HepG2 (cell line): ENCODE measurements at regions not wholly inside any gene's neighbourhood (a gene's known extent, or its start where the extent isn't known, plus 50 kb on each side); places are given as distances from the start of the nearest gene placed in this dataset.

Experiments
- ATAC-seq: fragments of 200-7000 bp; cut with Tn5 transposase; 3 replicates; pipeline ENCODE4 v1.9.1; 2020; ENCODE audit warnings: mild to moderate bottlenecking, moderate library complexity
- BruUV-seq: library from RNA; stranded (reverse); fragments of 400-500 nt; replicated peaks from 2 replicates; lab custom pipeline; 2021; lab: Mats Ljungman, UMichigan
- CTCF ChIA-PET: fragments of 300-600 bp; formaldehyde crosslinking; extraction: SDS; loops from one replicate; lab custom pipeline; 2021; ENCODE audit warnings: low total read pairs, inconsistent platforms, low intra/inter-chr PET ratio; lab: Yijun Ruan, JAX
- POLR2A ChIA-PET: fragments of 350-600 bp; sonication (Branson Sonifier 250); formaldehyde crosslinking; loops from one replicate; lab custom pipeline; 2020; ENCODE audit warnings: antibody characterized with exemption, inconsistent platforms; lab: Yijun Ruan, JAX
- DNase-seq: peaks from one replicate; pipeline ENCODE4 v3.0.0-alpha.2; 2015; ENCODE audit warnings: low spot score
- FAIRE-seq: peaks from 3 replicates; lab custom pipeline; 2011; peaks lifted over from hg19 to GRCh38; lab: Jason Lieb, UNC
- H2AFZ ChIP-seq: one replicate; pipeline ENCODE4 v1.6.1; 2011; ENCODE audit warnings: low read length, inconsistent platforms
- H3K27ac ChIP-seq: fragments of 300-600 bp; 3 replicates; pipeline ENCODE4 v1.8.0; 2011; ENCODE audit warnings: mixed run types, mild to moderate bottlenecking, mixed read lengths, low read length, inconsistent platforms; ENCODE audit not compliant: insufficient read depth; ENCODE audit errors: extremely low read length
- H3K27me3 ChIP-seq, 2 experiments: fragments of 200-600 bp in 1 of 2; 2 replicates in 1 of 2; 3 replicates in 1 of 2; pipeline versions ENCODE4 v1.6.0 to v1.8.0; 2011; ENCODE audit warnings: low read length in 2 of 2, mild to moderate bottlenecking in 2 of 2, moderate library complexity in 2 of 2, inconsistent platforms in 1 of 2; ENCODE audit not compliant: insufficient read depth in 2 of 2, control insufficient read depth in 1 of 2
- H3K36me3 ChIP-seq, 2 experiments: fragments of 200-600 bp in 1 of 2; replicated peaks in 1 of 2; 2 replicates in 1 of 2; 3 replicates in 1 of 2; pipeline versions ENCODE4 v1.5.1 to v1.8.0; 2011; ENCODE audit warnings: low read length in 2 of 2, inconsistent platforms in 1 of 2; ENCODE audit not compliant: insufficient read depth in 2 of 2, control insufficient read depth in 1 of 2
- H3K4me1 ChIP-seq: 2 replicates; pipeline ENCODE4 v1.5.1; 2012; ENCODE audit warnings: low read length, inconsistent platforms; ENCODE audit not compliant: insufficient read depth
- H3K4me2 ChIP-seq: 2 replicates; pipeline ENCODE4 v1.6.0; 2011; ENCODE audit warnings: low read depth, low read length, inconsistent platforms
- H3K4me3 ChIP-seq, 3 experiments: fragments of 200-600 bp in 1 of 3; sonication (generic), shearing (Covaris generic) in 1 of 3; replicated peaks in 1 of 3; 2 replicates each; pipeline ENCODE4 v1.5.1; 2011 to 2016; ENCODE audit warnings: low read length in 3 of 3, inconsistent platforms in 2 of 3, low read depth in 2 of 3, mild to moderate bottlenecking in 2 of 3, control low read depth in 1 of 3, mixed read lengths in 1 of 3; ENCODE audit not compliant: insufficient read depth in 1 of 3
- H3K79me2 ChIP-seq: one replicate; pipeline ENCODE4 v1.6.1; 2011; ENCODE audit warnings: low read length, inconsistent platforms; ENCODE audit not compliant: insufficient read depth
- H3K9ac ChIP-seq: 2 replicates; pipeline ENCODE4 v1.6.0; 2011; ENCODE audit warnings: mild to moderate bottlenecking, low read depth, low read length, inconsistent platforms; ENCODE audit not compliant: insufficient read depth
- H3K9me3 ChIP-seq: 2 replicates; pipeline ENCODE4 v1.5.1; 2012; ENCODE audit warnings: mild to moderate bottlenecking, low read length
- H4K20me1 ChIP-seq: 2 replicates; pipeline ENCODE4 v1.6.0; 2011; ENCODE audit warnings: inconsistent platforms, mild to moderate bottlenecking, low read length, moderate library complexity; ENCODE audit not compliant: insufficient read depth
- ARID2 ChIP-seq: sonication (generic); formaldehyde crosslinking; IDR thresholded peaks from 2 replicates; pipeline ENCODE4 v1.8.1; 2022; ENCODE audit warnings: mild to moderate bottlenecking, missing genetic modification reagents, borderline replicate concordance
- DR1 ChIP-seq: sonication (generic); formaldehyde crosslinking; IDR thresholded peaks from 2 replicates; pipeline ENCODE4 v1.8.0; 2021; ENCODE audit warnings: mild to moderate bottlenecking, missing genetic modification reagents, inconsistent platforms
- FOSL1 ChIP-seq: sonication (generic); formaldehyde crosslinking; IDR thresholded peaks from 2 replicates; pipeline ENCODE4 v1.9.0; 2021; ENCODE audit warnings: missing genetic modification reagents, borderline replicate concordance
- HINFP ChIP-seq: sonication (generic); formaldehyde crosslinking; IDR thresholded peaks from 2 replicates; pipeline ENCODE4 v1.4.0; 2020; ENCODE audit warnings: low read depth, mild to moderate bottlenecking, missing genetic modification reagents
- HMG20A ChIP-seq: IDR thresholded peaks from 2 replicates; pipeline ENCODE4 v1.6.1; 2016; ENCODE audit warnings: borderline replicate concordance
- KDM1A ChIP-seq: IDR thresholded peaks from 2 replicates; pipeline ENCODE4 v1.6.1; 2016; ENCODE audit warnings: missing compliant biosample characterization
- KDM2A ChIP-seq: sonication (generic); formaldehyde crosslinking; IDR thresholded peaks from 2 replicates; pipeline ENCODE4 v1.4.0; 2020; ENCODE audit warnings: low read depth, missing genetic modification reagents, borderline replicate concordance
- NFE2L1 ChIP-seq: sonication (generic); formaldehyde crosslinking; IDR thresholded peaks from 2 replicates; pipeline ENCODE4 v1.4.0; 2020; ENCODE audit warnings: missing genetic modification reagents, mild to moderate bottlenecking, borderline replicate concordance
- RNF219 ChIP-seq: sonication (generic); formaldehyde crosslinking; IDR thresholded peaks from 2 replicates; pipeline ENCODE4 v1.5.0; 2020; ENCODE audit warnings: mild to moderate bottlenecking, missing genetic modification reagents
- TRIM22 ChIP-seq: fragments of 450-650 bp; IDR thresholded peaks from 2 replicates; pipeline ENCODE4 v1.6.1; 2017
- ZNF710 ChIP-seq: sonication (generic); formaldehyde crosslinking; IDR thresholded peaks from 2 replicates; pipeline ENCODE4 v1.5.0; 2020; ENCODE audit warnings: mild to moderate bottlenecking, missing genetic modification reagents, borderline replicate concordance
- ZNF800 ChIP-seq: sonication (generic); formaldehyde crosslinking; IDR thresholded peaks from 2 replicates; pipeline ENCODE4 v1.4.0; 2020; ENCODE audit warnings: missing genetic modification reagents
- ZNF850 ChIP-seq: sonication (generic); formaldehyde crosslinking; conservative IDR thresholded peaks from 2 replicates; pipeline ENCODE4 v1.9.0; 2021; ENCODE audit warnings: mild to moderate bottlenecking, missing genetic modification reagents
- WGBS: methylation state at CpG from one replicate; pipeline ENCODE4 v1.1.6; 2017; ENCODE audit warnings: low lambda C conversion rate; 5-methylcytosine and 5-hydroxymethylcytosine counted together
- in situ Hi-C: cut with HindIII; loops from 2 replicates; pipeline ENCODE4 v1.10.0; 2017; ENCODE audit warnings: low pct_unique_long_range_greater_than_20kb; ENCODE audit not compliant: extremely low pct_ligation_motif_present
- intact Hi-C: fragments of 100-400 bp; cut with micrococcal nuclease; formaldehyde crosslinking; loops from one replicate; pipeline ENCODE4 v1.10.0; 2022; ENCODE audit not compliant: unreplicated experiment

GRCh38 chr16:87053016-87053982 lies 263.9 kb downstream of the C16orf95 start (continued):
- TF ChIP-seq TRIM22 (no peak), HINFP (CRISPR knock-in tag) (no peak), ARID2 (no peak), RNF219 (CRISPR knock-in tag) (no peak)

GRCh38 chr16:87054154-87054553 lies 263.0 kb downstream of the C16orf95 start:
- WGBS: 38% methylated on average over 5 of the region's 5 CpGs
- Histone ChIP-seq H4K20me1 (no peaks in the 10 kb centered on the region), H3K4me2 (no peak overlapping the region), H3K9me3 (no peaks in the 10 kb centered on the region), H3K79me2 (no peaks in the 10 kb centered on the region), H3K27ac (no peak overlapping the region), H3K4me1 (no peaks in the 10 kb centered on the region), H3K4me3 (no peak overlapping the region), H3K27me3 (peaks cover 5 to 42% of the 10 kb centered on the region in 2 experiments; a peak in 3 of 5 replicates), H3K9ac (no peak overlapping the region), H2AFZ (no peak overlapping the region), H3K36me3 (no peaks in the 10 kb centered on the region)
- CTCF ChIA-PET: no interaction called here
- no peak for ATAC-seq
- no peak for DNase-seq
- in situ Hi-C loops (no loop called here), intact Hi-C loops (no loop called here)
- FAIRE-seq: no peak
- POLR2A ChIA-PET: no interaction called here
- BruUV-seq: no TSS peak
- TF ChIP-seq ZNF850 (CRISPR knock-in tag): no peak
- TF ChIP-seq KDM1A (CRISPR knock-in tag): no peak
- no peak for TF ChIP-seq DR1 (CRISPR knock-in tag)
- TF ChIP-seq NFE2L1 (CRISPR knock-in tag): no peak
- no peak for TF ChIP-seq FOSL1
- no peak for TF ChIP-seq ZNF710 (CRISPR knock-in tag)
- no peak for TF ChIP-seq KDM2A
- no peak for TF ChIP-seq HMG20A (CRISPR knock-in tag)
- TF ChIP-seq ZNF800: no peak
